Chondrocyte (in vitro differentiated cells): ENCODE measurements at regions not wholly inside any gene's neighbourhood (a gene's known extent, or its start where the extent isn't known, plus 50 kb on each side); places are given as distances from the start of the nearest gene placed in this dataset.

Experiments
- DNase-seq: peaks from one replicate; pipeline ENCODE4 v3.0.0; 2021; ENCODE audit warnings: mixed read lengths, low spot score
- H3K27ac Mint-ChIP-seq: one replicate; pipeline ENCODE4 v1.8.0; 2021; ENCODE audit warnings: mild to moderate bottlenecking, moderate library complexity, mixed read lengths; ENCODE audit not compliant: unreplicated experiment
- H3K27me3 Mint-ChIP-seq: 2 replicates; pipeline ENCODE4 v1.8.0; 2021; ENCODE audit warnings: low read depth, mixed read lengths
- H3K36me3 Mint-ChIP-seq: 2 replicates; pipeline ENCODE4 v1.8.0; 2021; ENCODE audit warnings: low read depth, mixed read lengths
- H3K4me1 Mint-ChIP-seq: 2 replicates; pipeline ENCODE4 v1.8.0; 2021; ENCODE audit warnings: low read depth, mild to moderate bottlenecking, mixed read lengths
- H3K4me3 Mint-ChIP-seq: one replicate; pipeline ENCODE4 v1.8.0; 2021; ENCODE audit warnings: mild to moderate bottlenecking, moderate library complexity, mixed read lengths; ENCODE audit not compliant: unreplicated experiment
- H3K9me3 Mint-ChIP-seq: 2 replicates; pipeline ENCODE4 v1.8.0; 2021; ENCODE audit warnings: low read depth, mixed read lengths
- CTCF ChIP-seq: fragments of 200-600 bp; sonication (generic); IDR thresholded peaks from 2 replicates; pipeline ENCODE4 v1.5.0; 2021; ENCODE audit warnings: antibody characterized with exemption, mild to moderate bottlenecking, moderate library complexity

- peaks cover 21% of the 10 kb centered on the region for H3K9me3 Mint-ChIP-seq
- DNase-seq: no peak
- no peak overlapping the region for H3K27ac Mint-ChIP-seq
- H3K4me1 Mint-ChIP-seq: no peaks in the 10 kb centered on the region
- peaks cover 15% of the 10 kb centered on the region for H3K27me3 Mint-ChIP-seq
- TF ChIP-seq CTCF: no peak
- no peak overlapping the region for H3K4me3 Mint-ChIP-seq
- peaks cover 10% of the 10 kb centered on the region for H3K36me3 Mint-ChIP-seq
Measured at GRCh38 chr4:141290771-141291170, 70.1 kb downstream of the ZNF330 start.

GRCh38 chr4:141294306-141294705 lies 73.6 kb downstream of the ZNF330 start:
- no peak for TF ChIP-seq CTCF
- no peaks in the 10 kb centered on the region for H3K4me1 Mint-ChIP-seq

GRCh38 chr4:141301216-141301615 lies 80.5 kb downstream of the ZNF330 start:
- Mint-ChIP-seq H3K9me3 (no peaks in the 10 kb centered on the region), H3K27me3 (peaks cover 2% of the 10 kb centered on the region), H3K4me3 (no peak overlapping the region), H3K36me3 (no peaks in the 10 kb centered on the region), H3K27ac (no peak overlapping the region), H3K4me1 (no peaks in the 10 kb centered on the region)
- no peak for TF ChIP-seq CTCF
- DNase-seq: no peak

More at GRCh38 chr4:141294306-141294705, 73.6 kb downstream of the ZNF330 start:
- Mint-ChIP-seq H3K27me3 (peaks cover 6% of the 10 kb centered on the region), H3K9me3 (peaks cover 21% of the 10 kb centered on the region), H3K36me3 (peaks cover 8% of the 10 kb centered on the region), H3K4me3 (no peak overlapping the region), H3K27ac (no peak overlapping the region)
- no peak for DNase-seq

- Mint-ChIP-seq H3K4me1 (peaks cover 4% of the 10 kb centered on the region), H3K27ac (no peak overlapping the region), H3K36me3 (no peaks in the 10 kb centered on the region), H3K4me3 (no peak overlapping the region), H3K9me3 (no peaks in the 10 kb centered on the region), H3K27me3 (peaks cover 4% of the 10 kb centered on the region)
- TF ChIP-seq CTCF: no peak
- no peak for DNase-seq
Measured at GRCh38 chr4:141302924-141303323, 82.2 kb downstream of the ZNF330 start.

GRCh38 chr4:141304346-141304745 lies 83.7 kb downstream of the ZNF330 start:
- DNase-seq: no peak
- no peak overlapping the region for H3K27ac Mint-ChIP-seq
- no peak for TF ChIP-seq CTCF
- H3K4me1 Mint-ChIP-seq: peaks cover 4% of the 10 kb centered on the region
- no peaks in the 10 kb centered on the region for H3K36me3 Mint-ChIP-seq
- H3K4me3 Mint-ChIP-seq: no peak overlapping the region
- H3K9me3 Mint-ChIP-seq: no peaks in the 10 kb centered on the region
- peaks cover 4% of the 10 kb centered on the region for H3K27me3 Mint-ChIP-seq
